ENCODE measurements at regions not wholly inside any gene's neighbourhood (a gene's known extent, or its start where the extent isn't known, plus 50 kb on each side); places are given as distances from the start of the nearest gene placed in this dataset.

DNA sequence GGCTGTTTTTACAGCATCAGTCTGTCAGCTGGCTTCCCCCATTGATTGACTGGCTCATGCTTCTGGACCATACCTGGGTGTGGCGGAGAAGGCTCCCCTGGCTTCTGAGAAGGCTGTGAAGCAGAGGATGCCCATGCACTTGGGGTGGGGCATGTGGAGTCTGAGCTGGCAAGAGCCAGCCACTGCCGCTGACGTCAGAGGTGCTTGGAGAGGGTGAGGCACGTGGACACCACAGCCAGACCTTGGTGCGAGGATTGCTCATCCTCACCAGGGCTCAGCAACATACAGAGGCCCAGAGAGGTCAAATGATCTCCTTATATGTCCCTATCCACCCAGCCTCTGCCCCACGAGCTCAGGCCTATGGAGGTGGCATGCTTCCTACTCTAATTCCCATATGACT, 211.2 kb upstream of the PMEPA1 start:
- Mint-ChIP-seq H3K27me3 (peaks cover 8 to 11% of the 10 kb centered on the region in 2 donors), H3K4me3 (no peak overlapping the region), H3K4me1 (no peaks in the 10 kb centered on the region), H3K9me3 (peaks cover 6 to 9% (median 8%) of the 10 kb centered on the region in 3 donors), H3K27ac (no peak overlapping the region), H3K36me3 (no peaks in the 10 kb centered on the region)
- Histone ChIP-seq H3K27ac (ENCODE audit: low read length) (no peak overlapping the region), H3K4me3 (ENCODE audit: control insufficient read depth in 1 of 2, extremely low read depth in 1 of 2, low read length in 1 of 2) (no peak overlapping the region), H3K27me3 (replicated peaks in 1 of 2; ENCODE audit: control insufficient read depth in 2 of 2, extremely low read depth in 1 of 2, insufficient read depth in 2 of 2, low read length in 1 of 2) (peaks cover 0 to 19% of the 10 kb centered on the region in 2 experiments), H3K9me3 (no peaks in the 10 kb centered on the region), H3K4me1 (ENCODE audit: control insufficient read depth in 1 of 2, extremely low read depth in 1 of 2, insufficient read depth in 2 of 2, low read length in 2 of 2) (no peaks in the 10 kb centered on the region), H3K36me3 (ENCODE audit: control insufficient read depth in 2 of 2, extremely low read depth in 1 of 2, insufficient read depth in 1 of 2, low read length in 1 of 2) (no peaks in the 10 kb centered on the region)
- CTCF ChIA-PET = no interaction called here
- POLR2A ChIA-PET = no interaction called here
- ATAC-seq (replicated peaks in 1 of 4) (no peak), DNase-seq (no peak)
- 77% methylated on average over 5 of the region's 6 CpGs for WGBS (ENCODE audit: insufficient coverage)

DNA sequence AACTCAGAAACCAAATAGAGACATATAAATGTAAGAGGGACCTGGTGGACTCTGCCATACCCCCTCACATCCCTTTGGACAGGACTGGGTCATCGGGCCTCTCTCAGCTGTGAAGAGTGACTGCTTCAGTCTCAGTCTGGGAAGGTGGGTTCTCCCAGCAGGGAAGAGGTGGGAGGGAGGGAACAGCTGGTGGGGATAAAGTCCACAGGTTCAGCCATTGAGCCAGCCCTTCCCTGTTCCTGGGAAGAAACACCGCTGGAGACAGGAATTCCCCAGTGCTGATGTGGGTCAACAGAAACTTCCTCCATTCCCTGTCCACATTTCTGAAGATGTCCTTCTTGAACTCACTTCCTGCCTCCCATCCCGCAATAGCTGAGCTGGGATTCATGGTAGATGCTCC, 209.2 kb upstream of the PMEPA1 start:
- ATAC-seq (replicated peaks in 1 of 4) = no peak
- Mint-ChIP-seq H3K36me3 (no peaks in the 10 kb centered on the region), H3K4me3 (no peak overlapping the region), H3K9me3 (no peaks in the 10 kb centered on the region), H3K27ac (no peak overlapping the region), H3K4me1 (no peaks in the 10 kb centered on the region), H3K27me3 (peaks cover 8 to 11% of the 10 kb centered on the region in 2 donors)
- H3K4me1 ChIP-seq (ENCODE audit: control insufficient read depth in 1 of 2, extremely low read depth in 1 of 2, insufficient read depth in 2 of 2, low read length in 2 of 2) = no peaks in the 10 kb centered on the region
- peaks cover 0 to 19% of the 10 kb centered on the region in 2 experiments for H3K27me3 ChIP-seq (replicated peaks in 1 of 2; ENCODE audit: control insufficient read depth in 2 of 2, extremely low read depth in 1 of 2, insufficient read depth in 2 of 2, low read length in 1 of 2)
- POLR2A ChIA-PET = no interaction called here
- CTCF ChIA-PET = no interaction called here
- no peaks in the 10 kb centered on the region for H3K9me3 ChIP-seq
- H3K27ac ChIP-seq (ENCODE audit: low read length) = no peak overlapping the region
- H3K4me3 ChIP-seq (ENCODE audit: control insufficient read depth in 1 of 2, extremely low read depth in 1 of 2, low read length in 1 of 2) = no peak overlapping the region
- DNase-seq = no peak
- H3K36me3 ChIP-seq (ENCODE audit: control insufficient read depth in 2 of 2, extremely low read depth in 1 of 2, insufficient read depth in 1 of 2, low read length in 1 of 2) = no peaks in the 10 kb centered on the region
- 100% methylated on average over 1 of the region's 3 CpGs for WGBS (ENCODE audit: insufficient coverage)

DNA sequence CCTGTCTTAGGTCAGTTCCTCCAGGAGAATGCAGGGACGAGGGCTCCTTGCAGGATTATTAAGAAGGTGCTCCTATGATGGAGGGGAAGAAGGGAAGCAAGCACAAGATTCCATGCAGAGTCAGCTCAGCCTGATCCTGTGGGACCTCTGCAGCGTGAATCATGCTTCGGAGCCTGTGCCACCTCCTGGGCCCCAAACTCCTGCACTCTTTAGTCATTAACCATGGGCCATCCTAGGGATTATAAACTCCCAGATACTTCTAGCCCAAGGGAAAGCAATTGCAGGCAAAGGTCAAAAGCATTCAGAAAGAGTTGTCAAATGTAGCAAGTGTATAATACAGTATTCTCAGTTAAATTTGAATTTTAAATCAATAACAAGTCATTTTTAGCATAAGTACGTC, 208.7 kb upstream of the PMEPA1 start:
- Histone ChIP-seq H3K27me3 (replicated peaks in 1 of 2; ENCODE audit: control insufficient read depth in 2 of 2, extremely low read depth in 1 of 2, insufficient read depth in 2 of 2, low read length in 1 of 2) (peaks cover 0 to 17% of the 10 kb centered on the region in 2 experiments), H3K36me3 (ENCODE audit: control insufficient read depth in 2 of 2, extremely low read depth in 1 of 2, insufficient read depth in 1 of 2, low read length in 1 of 2) (no peaks in the 10 kb centered on the region), H3K9me3 (no peaks in the 10 kb centered on the region), H3K4me3 (ENCODE audit: control insufficient read depth in 1 of 2, extremely low read depth in 1 of 2, low read length in 1 of 2) (no peak overlapping the region), H3K4me1 (ENCODE audit: control insufficient read depth in 1 of 2, extremely low read depth in 1 of 2, insufficient read depth in 2 of 2, low read length in 2 of 2) (no peaks in the 10 kb centered on the region), H3K27ac (ENCODE audit: low read length) (no peak overlapping the region)
- ChIA-PET POLR2A (no interaction called here), CTCF (no interaction called here)
- WGBS (ENCODE audit: insufficient coverage) = 71% methylated on average over 1 of the region's 4 CpGs
- Mint-ChIP-seq H3K27me3 (peaks cover 8 to 9% of the 10 kb centered on the region in 2 donors), H3K4me1 (no peaks in the 10 kb centered on the region), H3K9me3 (no peaks in the 10 kb centered on the region), H3K36me3 (no peaks in the 10 kb centered on the region), H3K27ac (no peak overlapping the region), H3K4me3 (no peak overlapping the region)
- DNase-seq (no peak), ATAC-seq (replicated peaks in 1 of 4) (no peak)

- no peak overlapping the region for H3K4me3 ChIP-seq (ENCODE audit: control insufficient read depth in 1 of 2, extremely low read depth in 1 of 2, low read length in 1 of 2)
- no peaks in the 10 kb centered on the region for H3K36me3 ChIP-seq (ENCODE audit: control insufficient read depth in 2 of 2, extremely low read depth in 1 of 2, insufficient read depth in 1 of 2, low read length in 1 of 2)
- no peaks in the 10 kb centered on the region for H3K9me3 ChIP-seq
- ChIA-PET POLR2A (no interaction called here), CTCF (no interaction called here)
- H3K27ac ChIP-seq (ENCODE audit: low read length) = no peak overlapping the region
- no peak overlapping the region for H3K27ac Mint-ChIP-seq
- H3K27me3 ChIP-seq (replicated peaks in 1 of 2; ENCODE audit: control insufficient read depth in 2 of 2, extremely low read depth in 1 of 2, insufficient read depth in 2 of 2, low read length in 1 of 2) = peaks cover 0 to 15% of the 10 kb centered on the region in 2 experiments
- no peaks in the 10 kb centered on the region for H3K36me3 Mint-ChIP-seq
- no peak for DNase-seq
- ATAC-seq (replicated peaks in 1 of 4) = no peak
- no peaks in the 10 kb centered on the region for H3K4me1 Mint-ChIP-seq
- 75% methylated on average over 3 of the region's 4 CpGs for WGBS (ENCODE audit: insufficient coverage)
- no peak overlapping the region for H3K4me3 Mint-ChIP-seq
- no peaks in the 10 kb centered on the region for H3K4me1 ChIP-seq (ENCODE audit: control insufficient read depth in 1 of 2, extremely low read depth in 1 of 2, insufficient read depth in 2 of 2, low read length in 2 of 2)
- no peaks in the 10 kb centered on the region for H3K9me3 Mint-ChIP-seq
- H3K27me3 Mint-ChIP-seq = peaks cover 22% of the 10 kb centered on the region in 2 donors
Measured at GRCh38 chr20:57914205-57914604, 204.4 kb upstream of the PMEPA1 start.

- no peaks in the 10 kb centered on the region for H3K36me3 ChIP-seq (ENCODE audit: control insufficient read depth in 2 of 2, extremely low read depth in 1 of 2, insufficient read depth in 1 of 2, low read length in 1 of 2)
- no peak overlapping the region for H3K27ac Mint-ChIP-seq
- peaks cover 0 to 16% of the 10 kb centered on the region in 2 experiments for H3K27me3 ChIP-seq (replicated peaks in 1 of 2; ENCODE audit: control insufficient read depth in 2 of 2, extremely low read depth in 1 of 2, insufficient read depth in 2 of 2, low read length in 1 of 2)
- no peaks in the 10 kb centered on the region for H3K36me3 Mint-ChIP-seq
- H3K4me3 Mint-ChIP-seq = no peak overlapping the region
- ATAC-seq (replicated peaks in 1 of 4) (no peak), DNase-seq (no peak)
- ChIA-PET POLR2A (no interaction called here), CTCF (no interaction called here)
- H3K9me3 ChIP-seq = no peaks in the 10 kb centered on the region
- no peaks in the 10 kb centered on the region for H3K4me1 Mint-ChIP-seq
- 77% methylated on average over 12 of the region's 12 CpGs for WGBS (ENCODE audit: insufficient coverage)
- peaks cover 22% of the 10 kb centered on the region in 2 donors for H3K27me3 Mint-ChIP-seq
- no peak overlapping the region for H3K4me3 ChIP-seq (ENCODE audit: control insufficient read depth in 1 of 2, extremely low read depth in 1 of 2, low read length in 1 of 2)
- no peak overlapping the region for H3K27ac ChIP-seq (ENCODE audit: low read length)
- H3K4me1 ChIP-seq (ENCODE audit: control insufficient read depth in 1 of 2, extremely low read depth in 1 of 2, insufficient read depth in 2 of 2, low read length in 2 of 2) = no peaks in the 10 kb centered on the region
- no peaks in the 10 kb centered on the region for H3K9me3 Mint-ChIP-seq
Measured at GRCh38 chr20:57913156-57913930, 203.5 kb upstream of the PMEPA1 start.

- CTCF ChIA-PET = no interaction called here
- no peaks in the 10 kb centered on the region for H3K9me3 Mint-ChIP-seq
- Histone ChIP-seq H3K36me3 (ENCODE audit: control insufficient read depth in 2 of 2, extremely low read depth in 1 of 2, insufficient read depth in 1 of 2, low read length in 1 of 2) (no peaks in the 10 kb centered on the region), H3K27ac (ENCODE audit: low read length) (no peak overlapping the region), H3K9me3 (no peaks in the 10 kb centered on the region), H3K4me1 (ENCODE audit: control insufficient read depth in 1 of 2, extremely low read depth in 1 of 2, insufficient read depth in 2 of 2, low read length in 2 of 2) (no peaks in the 10 kb centered on the region), H3K4me3 (ENCODE audit: control insufficient read depth in 1 of 2, extremely low read depth in 1 of 2, low read length in 1 of 2) (no peak overlapping the region), H3K27me3 (replicated peaks in 1 of 2; ENCODE audit: control insufficient read depth in 2 of 2, extremely low read depth in 1 of 2, insufficient read depth in 2 of 2, low read length in 1 of 2) (peaks cover 0 to 26% of the 10 kb centered on the region in 2 experiments)
- DNase-seq (no peak), ATAC-seq (replicated peaks in 1 of 4) (no peak)
- POLR2A ChIA-PET = no interaction called here
- H3K4me3 Mint-ChIP-seq = no peak overlapping the region
- H3K27me3 Mint-ChIP-seq = peaks cover 22 to 26% of the 10 kb centered on the region in 2 donors
- no peaks in the 10 kb centered on the region for H3K36me3 Mint-ChIP-seq
- H3K27ac Mint-ChIP-seq = no peak overlapping the region
- H3K4me1 Mint-ChIP-seq = no peaks in the 10 kb centered on the region
- 78% methylated on average over 3 of the region's 6 CpGs for WGBS (ENCODE audit: insufficient coverage)
Measured at GRCh38 chr20:57912227-57912582, 202.4 kb upstream of the PMEPA1 start.

Measured in T-cell (primary cell).